Upper lobe of left lung (tissue), 4 donors: ENCODE measurements at regions not wholly inside any gene's neighbourhood (a gene's known extent, or its start where the extent isn't known, plus 50 kb on each side); places are given as distances from the start of the nearest gene placed in this dataset.

Experiments
- CTCF ChIP-seq, 6 experiments: fragments of 450-650 bp in 4 of 6; fragments of 200-600 bp in 2 of 6; sonication (generic) in 2 of 6; IDR thresholded peaks; one replicate each; pipeline ENCODE4 v1.5.1; 2016 to 2019; ENCODE audit warnings: antibody characterized with exemption in 6 of 6
- EP300 ChIP-seq, 4 donors: sonication (generic); formaldehyde crosslinking; IDR thresholded peaks; one replicate each; pipeline ENCODE4 v1.5.1; 2017; ENCODE audit warnings: antibody characterized with exemption in 4 of 4, control low read depth in 2 of 4
- POLR2A ChIP-seq, 4 donors: fragments of 450-650 bp; IDR thresholded peaks; one replicate each; pipeline ENCODE4 v1.5.1; 2016 to 2017; ENCODE audit warnings: antibody characterized with exemption in 4 of 4, mild to moderate bottlenecking in 2 of 4
- POLR2AphosphoS5 ChIP-seq, 2 donors: sonication (generic); formaldehyde crosslinking; IDR thresholded peaks; one replicate each; pipeline ENCODE4 v1.5.1; 2017; ENCODE audit warnings: antibody characterized with exemption in 2 of 2

GRCh38 chr20:39233755-39234154 is 271.6 kb downstream of the DHX35 start:
- TF ChIP-seq CTCF (IDR thresholded peaks at IDR 0.05): no peak
- no peak for TF ChIP-seq POLR2A (IDR thresholded peaks at IDR 0.05)
- no peak for TF ChIP-seq EP300 (IDR thresholded peaks at IDR 0.05)
- TF ChIP-seq POLR2AphosphoS5 (IDR thresholded peaks at IDR 0.05): no peak
